ENCODE measurements at regions not wholly inside any gene's neighbourhood (a gene's known extent, or its start where the extent isn't known, plus 50 kb on each side); places are given as distances from the start of the nearest gene placed in this dataset.

GRCh38 chr1:8164670-8165069 lies 138.6 kb upstream of the ERRFI1 start:
- 82 to 88% methylated on average over 10 of the region's 10 CpGs for WGBS, 2 donors (ENCODE audit: low coverage in 1 of 2)
- Histone ChIP-seq H3K9me3 (no peaks in the 10 kb centered on the region), H3K27me3 (no peaks in the 10 kb centered on the region), H3K4me3 (no peak overlapping the region), H3K27ac (peak overlapping the region in 1 of 4 donors; percentile 85), H3K4me1 (peaks cover 0 to 32% (median 9%) of the 10 kb centered on the region in 3 donors), H3K36me3 (no peaks in the 10 kb centered on the region)
- TF ChIP-seq POLR2A (IDR thresholded peaks at IDR 0.05) (no peak), EP300 (IDR thresholded peaks at IDR 0.05) (no peak)
- no peak for ATAC-seq

- ATAC-seq = no peak
- Histone ChIP-seq H3K36me3 (no peaks in the 10 kb centered on the region), H3K27me3 (no peaks in the 10 kb centered on the region), H3K4me3 (no peak overlapping the region), H3K4me1 (peaks cover 0 to 33% (median 0%) of the 10 kb centered on the region in 3 donors), H3K9me3 (no peaks in the 10 kb centered on the region), H3K27ac (no peak overlapping the region)
- WGBS, 2 donors (ENCODE audit: low coverage in 1 of 2) = 87% methylated on average over 4 of the region's 4 CpGs; no CpG with 5 or more reads in 1 of the 2 donors
- TF ChIP-seq POLR2A (IDR thresholded peaks at IDR 0.05) = no peak
- no peak for TF ChIP-seq EP300 (IDR thresholded peaks at IDR 0.05)
- no peak for TF ChIP-seq CTCF (IDR thresholded peaks at IDR 0.05)
- TF ChIP-seq POLR2AphosphoS5 (IDR thresholded peaks at IDR 0.05) = no peak
Observed at GRCh38 chr1:8163039-8163438, 136.9 kb upstream of the ERRFI1 start.

GRCh38 chr1:8162168-8162567 lies 136.1 kb upstream of the ERRFI1 start:
- no peak for ATAC-seq
- TF ChIP-seq POLR2AphosphoS5 (IDR thresholded peaks at IDR 0.05) (no peak), EP300 (IDR thresholded peaks at IDR 0.05) (no peak), POLR2A (IDR thresholded peaks at IDR 0.05) (no peak), CTCF (IDR thresholded peaks at IDR 0.05) (no peak)
- Histone ChIP-seq H3K9me3 (no peaks in the 10 kb centered on the region), H3K27ac (no peak overlapping the region), H3K4me3 (no peak overlapping the region), H3K4me1 (peaks cover 0 to 34% (median 0%) of the 10 kb centered on the region in 3 donors), H3K27me3 (no peaks in the 10 kb centered on the region), H3K36me3 (no peaks in the 10 kb centered on the region)
- WGBS, 2 donors (ENCODE audit: low coverage in 1 of 2) = 87 to 88% methylated on average over 3 to 7 of the region's 7 CpGs

- Histone ChIP-seq H3K36me3 (no peaks in the 10 kb centered on the region), H3K4me1 (peaks cover 0 to 30% (median 0%) of the 10 kb centered on the region in 3 donors), H3K27ac (no peak overlapping the region), H3K4me3 (no peak overlapping the region), H3K9me3 (no peaks in the 10 kb centered on the region), H3K27me3 (no peaks in the 10 kb centered on the region)
- 77 to 92% methylated on average over 5 to 9 of the region's 9 CpGs for WGBS, 2 donors (ENCODE audit: low coverage in 1 of 2)
- ATAC-seq = no peak
- TF ChIP-seq POLR2A (IDR thresholded peaks at IDR 0.05) (no peak), POLR2AphosphoS5 (IDR thresholded peaks at IDR 0.05) (no peak), EP300 (IDR thresholded peaks at IDR 0.05) (no peak), CTCF (IDR thresholded peaks at IDR 0.05) (no peak)
Observed at GRCh38 chr1:8161546-8162105, 135.5 kb upstream of the ERRFI1 start.

GRCh38 chr1:8159470-8160024 lies 133.4 kb upstream of the ERRFI1 start:
- no peak for ATAC-seq
- no peaks in the 10 kb centered on the region for H3K36me3 ChIP-seq
- H3K4me1 ChIP-seq = peaks cover 0 to 41% (median 0%) of the 10 kb centered on the region in 3 donors
- H3K4me3 ChIP-seq = no peak overlapping the region
- 86 to 95% methylated on average over 4 to 8 of the region's 8 CpGs for WGBS, 2 donors (ENCODE audit: low coverage in 1 of 2)
- peak overlapping the region in 3 of 4 donors; percentile 63 to 77 (median 70) for H3K27ac ChIP-seq
- H3K9me3 ChIP-seq = no peaks in the 10 kb centered on the region
- TF ChIP-seq POLR2A (IDR thresholded peaks at IDR 0.05) (no peak), CTCF (IDR thresholded peaks at IDR 0.05) (no peak), EP300 (IDR thresholded peaks at IDR 0.05) (no peak), POLR2AphosphoS5 (IDR thresholded peaks at IDR 0.05) (no peak)
- H3K27me3 ChIP-seq = no peaks in the 10 kb centered on the region
